HCT116 (cell line): ENCODE measurements at regions not wholly inside any gene's neighbourhood (a gene's known extent, or its start where the extent isn't known, plus 50 kb on each side); places are given as distances from the start of the nearest gene placed in this dataset.

ENCODE experiments used
- ATAC-seq: fragments of 200-7000 bp; cut with Tn5 transposase; 2 replicates; pipeline ENCODE4 v1.9.1; 2020; ENCODE audit warnings: mild to moderate bottlenecking, moderate library complexity
- BruUV-seq: library from RNA; stranded (reverse); fragments of 400-500 nt; replicated peaks from 2 replicates; lab custom pipeline; 2021; lab: Mats Ljungman, UMichigan
- CTCF ChIA-PET: fragments of 300-600 bp; sonication (Branson Sonifier 250); formaldehyde crosslinking; loops from one replicate; lab custom pipeline; 2021; ENCODE audit warnings: antibody characterized with exemption; lab: Charles Lee
- POLR2A ChIA-PET: fragments of 300-600, 350-600 bp; sonication (Branson Sonifier 250); formaldehyde crosslinking; loops from one replicate; lab custom pipeline; 2021; ENCODE audit warnings: antibody characterized with exemption; lab: Charles Lee
- RAD21 ChIA-PET, 2 experiments: fragments of 300-600 bp; sonication (Branson Sonifier 250); formaldehyde crosslinking; loops; one replicate each; lab custom pipeline; 2023; ENCODE audit warnings: low total read pairs in 2 of 2; ENCODE audit not compliant: uncharacterized antibody in 2 of 2, unreplicated experiment in 2 of 2, low non-redundant PET in 1 of 2; lab: Charles Lee
- DNase-seq: peaks from one replicate; pipeline ENCODE4 v3.0.0-alpha.2; 2010; ENCODE audit warnings: low read depth, low spot score
- H2AFZ ChIP-seq: fragments of 200-600 bp; shearing (Covaris generic), sonication (generic); 2 replicates; pipeline ENCODE4 v1.6.1; 2017; ENCODE audit warnings: low read depth, mixed run types, mixed read lengths, antibody characterized with exemption, low read length; ENCODE audit not compliant: poor library complexity, severe bottlenecking
- H3K27ac ChIP-seq: 2 replicates; pipeline ENCODE4 v1.5.1; 2012; ENCODE audit warnings: low read depth, low read length
- H3K27me3 ChIP-seq: fragments of 200-600 bp; sonication (generic); 2 replicates; pipeline ENCODE4 v1.6.1; 2016; ENCODE audit warnings: mixed run types, low read length, mixed read lengths; ENCODE audit not compliant: insufficient read depth
- H3K36me3 ChIP-seq, 2 experiments: fragments of 200-500 bp in 1 of 2; fragments of 200-600 bp in 1 of 2; sonication (Bioruptor generic) in 1 of 2; sonication (generic) in 1 of 2; 2 replicates each; pipeline versions ENCODE4 v1.5.1 to v1.6.1; 2014 to 2016; ENCODE audit warnings: low read length in 2 of 2, inconsistent platforms in 1 of 2, mixed read lengths in 1 of 2, mixed run types in 1 of 2; ENCODE audit not compliant: insufficient read depth in 2 of 2, control insufficient read depth in 1 of 2
- H3K4me1 ChIP-seq, 2 experiments: fragments of 200-600 bp in 1 of 2; sonication (generic) in 1 of 2; 2 replicates each; pipeline versions ENCODE4 v1.5.1 to v1.6.1; 2012 to 2017; ENCODE audit warnings: low read length in 2 of 2, inconsistent platforms in 1 of 2, mild to moderate bottlenecking in 1 of 2, mixed read lengths in 1 of 2, mixed run types in 1 of 2, moderate library complexity in 1 of 2; ENCODE audit not compliant: insufficient read depth in 2 of 2, control insufficient read depth in 1 of 2
- H3K4me2 ChIP-seq: fragments of 200-600 bp; sonication (generic); 2 replicates; pipeline ENCODE4 v1.6.1; 2017; ENCODE audit warnings: mixed run types, low read length, mixed read lengths
- H3K4me3 ChIP-seq, 2 experiments: fragments of 200-600 bp in 1 of 2; sonication (generic) in 1 of 2; replicated peaks in 1 of 2; 2 replicates each; pipeline ENCODE4 v1.5.1; 2011 to 2016; ENCODE audit warnings: low read length in 2 of 2, control low read depth in 1 of 2, low read depth in 1 of 2, mild to moderate bottlenecking in 1 of 2, mixed read lengths in 1 of 2, mixed run types in 1 of 2
- H3K79me2 ChIP-seq: fragments of 200-600 bp; sonication (generic); 2 replicates; pipeline ENCODE4 v1.6.1; 2017; ENCODE audit warnings: mild to moderate bottlenecking, mixed run types, low read length, moderate library complexity, mixed read lengths; ENCODE audit not compliant: insufficient read depth
- H3K9ac ChIP-seq: fragments of 200-600 bp; sonication (generic); 2 replicates; pipeline ENCODE4 v1.6.1; 2016; ENCODE audit warnings: low read length, mixed read lengths
- H3K9me2 ChIP-seq: fragments of 200-600 bp; sonication (generic), shearing (Covaris generic); 2 replicates; pipeline ENCODE4 v1.6.1; 2017; ENCODE audit warnings: mixed run types, mild to moderate bottlenecking, moderate library complexity; ENCODE audit not compliant: insufficient read depth
- H3K9me3 ChIP-seq, 2 experiments: fragments of 200-500 bp in 1 of 2; fragments of 200-600 bp in 1 of 2; sonication (Bioruptor generic) in 1 of 2; sonication (generic) in 1 of 2; 2 replicates each; pipeline ENCODE4 v1.6.1; 2014 to 2017; ENCODE audit warnings: low read length in 2 of 2, mixed read lengths in 2 of 2, inconsistent platforms in 1 of 2, low read depth in 1 of 2, mild to moderate bottlenecking in 1 of 2, mixed run types in 1 of 2, moderate library complexity in 1 of 2; ENCODE audit not compliant: control insufficient read depth in 1 of 2, insufficient read depth in 1 of 2
- H4K20me1 ChIP-seq: fragments of 200-600 bp; sonication (generic), shearing (Covaris generic); 2 replicates; pipeline ENCODE4 v1.6.1; 2017; ENCODE audit warnings: mixed run types, mild to moderate bottlenecking, moderate library complexity; ENCODE audit not compliant: insufficient read depth
- CEBPB ChIP-seq: IDR thresholded peaks from 2 replicates; pipeline ENCODE4 v1.6.1; 2012; ENCODE audit warnings: low read depth
- ELF1 ChIP-seq: IDR thresholded peaks from 2 replicates; pipeline ENCODE4 v1.6.1; 2012; ENCODE audit warnings: low read depth, borderline replicate concordance
- FOSL1 ChIP-seq: IDR thresholded peaks from 2 replicates; pipeline ENCODE4 v1.6.1; 2012; ENCODE audit warnings: low read depth
- POLR2AphosphoS5 ChIP-seq: IDR thresholded peaks from 2 replicates; pipeline ENCODE4 v1.6.1; 2011; ENCODE audit warnings: mild to moderate bottlenecking, low read depth, low read length, moderate library complexity
- REST ChIP-seq: IDR thresholded peaks from 2 replicates; pipeline ENCODE4 v1.6.1; 2012; ENCODE audit warnings: low read depth
- TCF7L2 ChIP-seq: IDR thresholded peaks from 2 replicates; pipeline ENCODE4 v1.7.0; 2011; ENCODE audit warnings: borderline replicate concordance, inconsistent platforms; ENCODE audit not compliant: insufficient read depth, insufficient read length; ENCODE audit errors: extremely low read depth
- YY1 ChIP-seq: IDR thresholded peaks from 2 replicates; pipeline ENCODE4 v1.6.1; 2011; ENCODE audit warnings: low read length, low read depth, moderate library complexity, mild to moderate bottlenecking; ENCODE audit not compliant: insufficient replicate concordance; ENCODE audit errors: extremely low read depth
- intact Hi-C: fragments of 100-400 bp; cut with micrococcal nuclease; formaldehyde crosslinking; loops from 2 replicates; pipeline ENCODE4 v1.10.0; 2022

GRCh38 chr9:81361296-81361695 lies 328.1 kb downstream of the TLE1 start:
- CTCF ChIA-PET: no interaction called here
- no peak overlapping the region for H3K4me2 ChIP-seq
- TF ChIP-seq POLR2AphosphoS5: no peak
- TF ChIP-seq ELF1: no peak
- TF ChIP-seq FOSL1: no peak
- no peak for TF ChIP-seq TCF7L2
- TF ChIP-seq REST: no peak
- TF ChIP-seq CEBPB: no peak
- no peak for TF ChIP-seq YY1
- TF ChIP-seq, all 23 proteins: peak for 0
- Histone ChIP-seq H2AFZ (no peak overlapping the region), H3K4me1 (no peaks in the 10 kb centered on the region), H3K9me3 (no peaks in the 10 kb centered on the region; a peak in 1 of 4 replicates), H3K4me3 (no peak overlapping the region), H3K9ac (no peak overlapping the region), H3K36me3 (no peaks in the 10 kb centered on the region), H3K9me2 (no peaks in the 10 kb centered on the region), H4K20me1 (no peaks in the 10 kb centered on the region), H3K27ac (no peak overlapping the region), H3K27me3 (no peaks in the 10 kb centered on the region), H3K79me2 (no peaks in the 10 kb centered on the region)
- no peak for ATAC-seq
- intact Hi-C loops: no loop called here
- POLR2A ChIA-PET: no interaction called here
- BruUV-seq: no TSS peak
- no peak for DNase-seq
- RAD21 ChIA-PET: no interaction called here
